ENCODE measurements at regions not wholly inside any gene's neighbourhood (a gene's known extent, or its start where the extent isn't known, plus 50 kb on each side); places are given as distances from the start of the nearest gene placed in this dataset.

DNA sequence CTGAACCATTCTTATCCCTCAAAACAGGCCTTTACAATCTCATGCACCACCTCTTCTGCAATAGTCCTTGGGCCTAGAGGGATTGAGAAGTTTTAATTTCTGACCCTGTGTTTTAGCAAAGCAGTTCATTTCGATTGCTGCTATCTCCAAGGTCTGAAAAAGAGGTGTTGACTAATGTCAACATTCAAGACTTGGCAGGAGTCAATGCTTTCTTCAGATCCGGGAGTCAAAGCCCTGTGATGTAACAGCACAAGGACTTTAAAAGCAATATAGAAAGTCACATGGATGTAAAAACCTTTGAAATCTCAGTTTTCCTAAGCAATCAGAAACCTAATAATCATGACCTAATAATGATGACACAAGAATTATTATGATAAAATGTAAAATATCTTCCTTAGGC lies 133.8 kb downstream of the ADAM29 start:
- Histone ChIP-seq H3K9me2 (ENCODE audit: insufficient read depth) (no peaks in the 10 kb centered on the region), H3K79me2 (ENCODE audit: insufficient read depth, low read length) (no peaks in the 10 kb centered on the region), H3K36me3 (ENCODE audit: control insufficient read depth in 1 of 2, insufficient read depth in 2 of 2, low read length in 2 of 2) (no peaks in the 10 kb centered on the region), H3K4me2 (ENCODE audit: low read length) (no peak overlapping the region), H3K4me1 (ENCODE audit: control insufficient read depth in 1 of 2, insufficient read depth in 2 of 2, low read length in 2 of 2) (no peaks in the 10 kb centered on the region), H2AFZ (ENCODE audit: low read depth, low read length, poor library complexity, severe bottlenecking) (no peak overlapping the region), H3K4me3 (replicated peaks in 1 of 2; ENCODE audit: low read depth in 1 of 2, low read length in 2 of 2) (no peak overlapping the region), H3K9ac (ENCODE audit: low read length) (no peak overlapping the region), H3K27ac (ENCODE audit: low read depth, low read length) (no peak overlapping the region), H3K27me3 (ENCODE audit: insufficient read depth, low read length) (no peaks in the 10 kb centered on the region), H4K20me1 (ENCODE audit: insufficient read depth) (no peaks in the 10 kb centered on the region), H3K9me3 (ENCODE audit: control insufficient read depth in 1 of 2, insufficient read depth in 1 of 2, low read depth in 1 of 2, low read length in 2 of 2) (no peaks in the 10 kb centered on the region)
- POLR2A ChIA-PET = no interaction called here
- TF ChIP-seq POLR2A (IDR thresholded peaks at IDR 0.05; ENCODE audit: borderline replicate concordance, extremely low read depth, insufficient read depth, insufficient read length) = no peak
- TF ChIP-seq TCF7L2 (IDR thresholded peaks at IDR 0.05; ENCODE audit: borderline replicate concordance, extremely low read depth, insufficient read depth, insufficient read length) = no peak
- no peak for TF ChIP-seq POLR2AphosphoS5 (IDR thresholded peaks at IDR 0.05; ENCODE audit: low read depth, low read length)
- TF ChIP-seq SIN3A (IDR thresholded peaks at IDR 0.05; ENCODE audit: low read depth) = no peak
- no peak for TF ChIP-seq RAD21 (IDR thresholded peaks at IDR 0.05; ENCODE audit: low read depth)
- no peak for TF ChIP-seq ZBTB33 (IDR thresholded peaks at IDR 0.05; ENCODE audit: extremely low read depth, insufficient replicate concordance, low read length)
- no peak for TF ChIP-seq ZFX (IDR thresholded peaks at IDR 0.05)
- no peak for TF ChIP-seq EZH2phosphoT487 (IDR thresholded peaks at IDR 0.05; ENCODE audit: borderline replicate concordance)
- TF ChIP-seq CEBPB (IDR thresholded peaks at IDR 0.05; ENCODE audit: low read depth) = no peak
- no peak for TF ChIP-seq MAX (IDR thresholded peaks at IDR 0.05)
- no peak for TF ChIP-seq CBX3 (IDR thresholded peaks at IDR 0.05; ENCODE audit: low read depth)
- TF ChIP-seq JUND (IDR thresholded peaks at IDR 0.05) = no peak
- no peak for TF ChIP-seq YY1 (IDR thresholded peaks at IDR 0.05; ENCODE audit: extremely low read depth, insufficient replicate concordance, low read depth, low read length)
- TF ChIP-seq EGR1 (IDR thresholded peaks at IDR 0.05; ENCODE audit: low read depth) = no peak
- TF ChIP-seq FOSL1 (IDR thresholded peaks at IDR 0.05; ENCODE audit: low read depth) = no peak
- RAD21 ChIA-PET (ENCODE audit: low non-redundant PET in 1 of 2, low total read pairs in 2 of 2, uncharacterized antibody in 2 of 2, unreplicated experiment in 2 of 2) = no interaction called here
- BruUV-seq (replicated peaks) = no TSS peak
- intact Hi-C loops (cut with micrococcal nuclease) = no loop called here
- DNase-seq (ENCODE audit: low read depth, low spot score) (no peak), ATAC-seq (no peak)
- CTCF ChIA-PET = no interaction called here
